Forelimb muscle (tissue), 1 donor: ENCODE measurements at regions not wholly inside any gene's neighbourhood (a gene's known extent, or its start where the extent isn't known, plus 50 kb on each side); places are given as distances from the start of the nearest gene placed in this dataset.
"Not testable (repeated sequence)": the region's sequence is repeated elsewhere in the genome, so short reads cannot be mapped to it uniquely, and the experiment has no call there.

Experiments
- DNase-seq: peaks from one replicate; pipeline ENCODE4 v3.0.0-alpha.2; 2013; ENCODE audit warnings: low read depth

DNA sequence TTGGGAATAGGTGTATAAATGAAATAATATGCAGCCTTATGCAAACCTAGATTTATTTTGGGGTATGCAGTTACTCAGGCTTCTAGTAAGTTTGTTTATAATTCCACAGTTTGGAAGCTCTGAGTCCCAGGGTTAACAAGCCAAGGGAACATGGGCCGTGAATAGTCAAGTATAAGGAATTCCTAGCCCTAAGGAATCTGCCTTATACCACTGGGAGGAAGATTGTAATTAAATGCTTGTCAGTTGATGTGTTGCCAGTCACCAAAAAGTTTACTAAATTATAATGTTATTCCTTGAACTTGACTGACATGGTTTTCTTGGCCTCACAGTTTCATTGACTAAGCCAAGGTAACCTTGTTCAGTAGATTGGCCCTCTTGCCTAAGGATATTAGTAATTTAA is 72.4 kb upstream of the SGO1 start:
- no peak for DNase-seq

DNA sequence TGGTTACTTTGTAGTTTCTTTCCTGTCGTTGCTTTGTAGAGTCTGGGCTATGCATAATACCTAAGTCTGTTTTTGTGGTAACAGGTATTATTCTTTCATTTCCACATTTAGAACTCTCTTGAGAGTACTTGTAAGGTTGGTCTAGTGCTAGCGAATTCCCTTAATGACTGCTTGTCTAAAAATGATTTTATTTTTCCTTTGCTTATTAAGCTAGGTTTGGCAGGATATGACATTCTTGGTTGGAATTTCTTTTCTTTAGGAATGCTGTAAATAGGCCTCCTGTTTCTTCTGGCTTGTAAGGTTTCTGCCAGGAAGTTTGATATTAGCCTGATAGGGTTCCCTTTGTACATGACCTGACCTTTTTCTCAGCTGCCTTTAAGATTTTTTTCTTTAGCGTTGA is 70.1 kb upstream of the SGO1 start:
- DNase-seq, result no peak

GRCh38 chr3:20254268-20255117 is 68.5 kb upstream of the SGO1 start:
- DNase-seq, result no peak

DNA sequence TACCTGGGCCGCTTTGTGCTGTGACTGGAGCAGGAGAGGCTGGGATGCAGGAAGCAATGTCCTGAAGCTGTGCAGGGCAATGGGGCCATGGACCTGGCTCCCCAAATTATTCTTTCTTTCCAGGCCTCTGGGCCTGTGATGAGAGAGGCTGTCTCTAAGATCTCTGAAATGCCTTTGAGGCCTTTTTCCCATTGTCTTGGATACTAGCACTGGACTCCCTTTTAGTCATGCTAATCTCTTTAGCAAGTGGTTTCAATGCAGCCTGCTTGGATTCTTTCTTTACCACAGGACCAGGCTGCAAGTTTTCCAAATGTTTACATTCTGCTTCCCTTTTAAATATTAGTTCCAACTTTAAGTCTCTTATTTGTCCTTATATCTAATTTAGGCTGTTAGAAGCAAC is 64.8 kb upstream of the SGO1 start:
- no peak for DNase-seq

DNA sequence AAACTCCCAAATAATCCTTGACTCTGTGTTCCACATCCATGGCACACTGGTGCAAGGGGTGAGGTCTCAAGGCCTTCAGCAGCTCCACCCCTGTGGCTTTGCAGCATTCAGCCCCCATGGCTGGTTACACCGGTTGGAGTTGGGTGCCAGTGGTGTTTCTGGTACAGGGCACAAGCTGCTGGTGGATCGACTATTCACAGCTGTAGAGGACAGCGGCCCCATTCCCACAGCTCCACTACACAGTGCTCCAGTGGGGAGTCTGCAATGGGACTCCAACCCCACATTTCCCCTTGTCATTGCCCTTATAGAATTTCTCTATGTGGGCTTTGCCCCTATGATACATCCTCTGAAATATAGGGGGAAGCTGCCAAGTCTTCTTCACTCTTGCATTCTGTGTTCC is 64.3 kb upstream of the SGO1 start:
- DNase-seq, result no peak

GRCh38 chr3:20246662-20247061 is 60.7 kb upstream of the SGO1 start:
- DNase-seq, result no peak

GRCh38 chr3:20245781-20246180 is 59.8 kb upstream of the SGO1 start:
- DNase-seq, result no peak

DNA sequence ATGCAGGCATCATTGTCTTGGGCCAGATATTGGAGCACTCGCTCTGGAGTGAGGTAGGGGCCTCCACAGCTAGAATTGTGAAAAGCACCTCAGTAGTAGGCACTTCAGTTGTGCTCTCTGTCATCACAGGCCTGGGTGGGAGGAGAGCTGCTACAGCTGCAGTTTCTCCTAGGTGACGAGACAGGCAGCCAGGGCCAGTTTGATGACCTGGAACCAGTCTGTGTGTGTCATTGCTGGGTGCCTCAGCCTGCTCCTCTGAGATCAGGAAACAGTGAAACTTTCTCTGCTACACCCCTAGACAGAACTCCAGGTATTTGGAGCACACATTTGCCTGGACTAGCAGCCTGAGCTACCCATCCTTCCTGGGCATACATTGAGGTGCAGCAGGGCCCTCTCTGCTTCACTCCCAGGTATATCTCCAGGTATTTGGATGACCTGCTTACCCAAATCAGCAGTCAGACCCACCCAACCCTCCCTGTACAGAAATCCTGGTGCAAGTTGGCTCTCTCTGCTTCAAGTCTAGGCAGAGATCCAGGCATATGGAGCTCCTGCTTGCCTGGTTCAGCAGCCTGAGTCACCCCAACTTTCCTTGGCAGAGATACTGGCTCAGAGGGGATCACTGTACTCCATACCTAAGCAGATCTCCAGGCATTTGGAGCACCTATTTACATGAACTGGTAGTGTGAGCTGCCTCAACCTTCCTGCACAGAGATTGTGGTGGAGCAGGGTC is 54.3 kb upstream of the SGO1 start:
- no peak for DNase-seq

DNA sequence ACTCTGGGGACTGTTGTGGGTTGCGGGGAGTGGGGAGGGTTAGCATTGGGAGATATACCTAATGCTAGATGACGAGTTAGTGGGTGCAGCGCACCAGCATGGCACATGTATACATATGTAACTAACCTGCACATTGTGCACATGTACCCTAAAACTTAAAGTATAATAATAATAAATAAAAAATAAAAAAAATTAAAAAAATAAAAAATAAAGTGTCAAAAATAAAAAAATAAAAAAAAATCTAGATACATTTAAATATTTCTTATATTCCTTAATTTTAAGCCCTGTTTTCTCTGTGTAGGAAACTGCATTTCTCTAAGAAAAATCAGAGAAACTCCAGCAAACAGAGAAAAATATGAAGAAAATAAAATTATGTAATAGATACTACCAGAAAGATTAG is 52.2 kb upstream of the SGO1 start:
- DNase-seq, result not testable (repeated sequence)

- DNase-seq, result no peak
Measured at GRCh38 chr3:20236603-20237002, 50.6 kb upstream of the SGO1 start.
